Endothelial cell of umbilical vein (primary cell): ENCODE measurements at regions not wholly inside any gene's neighbourhood (a gene's known extent, or its start where the extent isn't known, plus 50 kb on each side); places are given as distances from the start of the nearest gene placed in this dataset.

ENCODE experiments used
- BruUV-seq: library from RNA; stranded (reverse); fragments of 400-500 nt; replicated peaks from 2 replicates; lab custom pipeline; 2021; lab: Mats Ljungman, UMichigan
- CTCF ChIA-PET: fragments of 300-600, 350-600 bp; sonication (Branson Sonifier 250); formaldehyde crosslinking; loops from one replicate; lab custom pipeline; 2021; ENCODE audit warnings: antibody characterized with exemption, inconsistent platforms; lab: Charles Lee
- POLR2A ChIA-PET: fragments of 300-600, 350-600 bp; sonication (Branson Sonifier 250); formaldehyde crosslinking; loops from one replicate; lab custom pipeline; 2021; ENCODE audit warnings: antibody characterized with exemption, inconsistent platforms; lab: Charles Lee
- DNase-seq: peaks from one replicate; pipeline ENCODE4 v3.0.0-alpha.2; 2011; ENCODE audit warnings: low read depth, low spot score
- FAIRE-seq: peaks from 2 replicates; lab custom pipeline; 2011; peaks lifted over from hg19 to GRCh38; lab: Jason Lieb, UNC
- H2AFZ ChIP-seq: 2 replicates; pipeline ENCODE4 v1.6.0; 2012; ENCODE audit warnings: low read depth, low read length, control low read depth, inconsistent platforms
- H3K27ac ChIP-seq: 2 replicates; pipeline ENCODE4 v1.5.1; 2011; ENCODE audit warnings: low read depth, mild to moderate bottlenecking, control low read depth, low read length, moderate library complexity; ENCODE audit not compliant: insufficient read depth
- H3K27me3 ChIP-seq, 2 experiments: 2 replicates each; pipeline versions ENCODE4 v1.6.0 to v1.6.1; 2011; ENCODE audit warnings: low read length in 2 of 2, mixed read lengths in 1 of 2; ENCODE audit not compliant: control insufficient read depth in 2 of 2, insufficient read depth in 2 of 2
- H3K36me3 ChIP-seq, 2 experiments: 2 replicates in 1 of 2; 3 replicates in 1 of 2; pipeline ENCODE4 v1.5.1; 2011; ENCODE audit warnings: low read length in 2 of 2, mild to moderate bottlenecking in 1 of 2, moderate library complexity in 1 of 2; ENCODE audit not compliant: control insufficient read depth in 2 of 2, insufficient read depth in 2 of 2; ENCODE audit errors: extremely low read depth in 1 of 2
- H3K4me1 ChIP-seq: 3 replicates; pipeline ENCODE4 v1.5.1; 2011; ENCODE audit warnings: mild to moderate bottlenecking, low read length; ENCODE audit not compliant: control insufficient read depth, insufficient read depth; ENCODE audit errors: extremely low read depth
- H3K4me2 ChIP-seq: 2 replicates; pipeline ENCODE4 v1.6.1; 2011; ENCODE audit warnings: low read length, control low read depth, mixed read lengths; ENCODE audit not compliant: insufficient read depth
- H3K4me3 ChIP-seq, 3 experiments: fragments of 200-600 bp in 1 of 3; sonication (generic), shearing (Covaris generic) in 1 of 3; replicated peaks in 1 of 3; 2 replicates each; pipeline ENCODE4 v1.5.1; 2011 to 2016; ENCODE audit warnings: control low read depth in 3 of 3, low read length in 3 of 3, mild to moderate bottlenecking in 2 of 3, inconsistent platforms in 1 of 3, low read depth in 1 of 3, moderate library complexity in 1 of 3; ENCODE audit not compliant: insufficient read depth in 1 of 3
- H3K79me2 ChIP-seq: 2 replicates; pipeline ENCODE4 v1.6.0; 2012; ENCODE audit warnings: low read length, inconsistent platforms; ENCODE audit not compliant: control insufficient read depth, insufficient read depth
- H3K9ac ChIP-seq: replicated peaks from 2 replicates; pipeline ENCODE3; 2011; ENCODE audit warnings: low read length, control low read depth; ENCODE audit not compliant: insufficient read depth; ENCODE audit errors: extremely low read depth
- H3K9me1 ChIP-seq: replicated peaks from 3 replicates; pipeline ENCODE4 v1.6.0; 2011; ENCODE audit warnings: mild to moderate bottlenecking, low read length; ENCODE audit not compliant: control insufficient read depth, insufficient read depth; ENCODE audit errors: extremely low read depth
- H3K9me3 ChIP-seq: replicated peaks from 2 replicates; pipeline ENCODE4 v1.5.1; 2012; ENCODE audit warnings: low read length, inconsistent platforms; ENCODE audit not compliant: control insufficient read depth, insufficient read depth
- H4K20me1 ChIP-seq: replicated peaks from 2 replicates; pipeline ENCODE3; 2011; ENCODE audit warnings: mild to moderate bottlenecking, low read length; ENCODE audit not compliant: control insufficient read depth, insufficient read depth; ENCODE audit errors: extremely low read depth
- EZH2 ChIP-seq: IDR thresholded peaks from 2 replicates; pipeline ENCODE4 v1.6.1; 2012; ENCODE audit warnings: borderline replicate concordance, low read depth, mild to moderate bottlenecking, moderate library complexity, low read length, inconsistent platforms; ENCODE audit not compliant: severe bottlenecking
- FOS ChIP-seq: IDR thresholded peaks from 2 replicates; pipeline ENCODE4 v1.6.1; 2011; ENCODE audit warnings: mild to moderate bottlenecking, low read length, moderate library complexity, borderline replicate concordance; ENCODE audit not compliant: insufficient read depth
- GATA2 ChIP-seq: IDR thresholded peaks from 2 replicates; pipeline ENCODE4 v1.7.0; 2011; ENCODE audit warnings: low read depth, mild to moderate bottlenecking, moderate library complexity, mixed read lengths, low read length; ENCODE audit not compliant: insufficient read length, insufficient read depth
- JUN ChIP-seq: IDR thresholded peaks from 2 replicates; pipeline ENCODE4 v1.6.1; 2011; ENCODE audit warnings: borderline replicate concordance, low read depth; ENCODE audit not compliant: insufficient read length, insufficient read depth
- MYC ChIP-seq: IDR thresholded peaks from one replicate; pipeline ENCODE4 v1.6.1; 2011; ENCODE audit warnings: mild to moderate bottlenecking, low read depth, low read length
- POLR2A ChIP-seq: IDR thresholded peaks from 2 replicates; pipeline ENCODE4 v1.6.1; 2012; ENCODE audit warnings: low read depth, mild to moderate bottlenecking, control low read depth, low read length
- POLR2AphosphoS5 ChIP-seq: IDR thresholded peaks from 2 replicates; pipeline ENCODE4 v1.6.1; 2012; ENCODE audit warnings: low read depth, mild to moderate bottlenecking, control low read depth, low read length, moderate library complexity; ENCODE audit not compliant: insufficient read depth
- dilution Hi-C: fragments of 300-500 bp; cut with MboI; formaldehyde crosslinking; loops from one replicate; pipeline ENCODE4 v1.15.0; 2019; ENCODE audit warnings: low sequenced_read_pairs; ENCODE audit not compliant: extremely low pct_ligation_motif_present
- intact Hi-C: fragments of 100-400 bp; cut with micrococcal nuclease; formaldehyde crosslinking; loops from one replicate; pipeline ENCODE4 v1.10.0; 2022
- TF ChIP-seq, protein P1 (sequence below): IDR thresholded peaks from 2 replicates; pipeline ENCODE4 v1.6.1; 2011; ENCODE audit not compliant: insufficient read depth, insufficient read length

DNA sequence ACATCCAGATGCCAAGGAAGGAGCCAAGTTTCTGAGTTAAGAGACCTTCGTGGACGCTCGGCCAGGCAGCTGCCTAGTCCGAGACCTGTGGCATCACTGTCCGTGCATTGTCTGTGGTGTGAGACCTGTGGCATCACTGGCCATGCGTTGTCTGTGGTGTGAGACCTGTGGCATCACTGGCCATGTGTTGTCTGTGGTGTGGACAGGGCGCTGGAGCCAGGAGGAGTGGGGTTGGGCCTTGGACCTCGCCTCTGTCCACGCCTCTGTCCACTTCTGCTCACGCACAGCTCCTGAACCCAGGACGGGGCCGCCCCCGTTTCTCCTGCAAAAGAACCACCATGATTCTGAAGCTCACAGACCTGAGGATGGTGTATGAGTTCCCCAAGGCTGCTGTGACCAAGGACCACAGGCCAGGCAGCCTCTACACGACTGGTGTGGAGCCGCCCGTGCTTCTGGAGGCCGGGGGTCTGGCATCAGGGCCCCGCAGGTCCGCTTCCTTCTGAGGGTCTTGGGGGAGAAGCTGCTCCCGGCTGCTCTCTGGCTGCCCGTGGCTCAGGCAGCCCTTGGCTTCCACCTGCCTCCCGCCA is 1218.3 kb downstream of the BRD1 start:
- Histone ChIP-seq H3K4me3 (no peak overlapping the region), H3K9me1 (no peaks in the 10 kb centered on the region), H4K20me1 (no peaks in the 10 kb centered on the region), H3K79me2 (no peaks in the 10 kb centered on the region), H3K9ac (no peak overlapping the region), H2AFZ (no peak overlapping the region), H3K4me2 (no peak overlapping the region), H3K27ac (no peak overlapping the region), H3K9me3 (peaks cover 13% of the 10 kb centered on the region), H3K36me3 (no peaks in the 10 kb centered on the region), H3K4me1 (no peaks in the 10 kb centered on the region), H3K27me3 (no peaks in the 10 kb centered on the region)
- intact Hi-C loops: no loop called here
- FAIRE-seq (no peak), DNase-seq (no peak)
- CTCF ChIA-PET: no interaction called here
- no peak for TF ChIP-seq POLR2A
- no peak for TF ChIP-seq POLR2AphosphoS5
- TF ChIP-seq GATA2: no peak
- TF ChIP-seq EZH2: no peak
- TF ChIP-seq JUN: no peak
- no peak for TF ChIP-seq MYC
- TF ChIP-seq, protein P1, sequence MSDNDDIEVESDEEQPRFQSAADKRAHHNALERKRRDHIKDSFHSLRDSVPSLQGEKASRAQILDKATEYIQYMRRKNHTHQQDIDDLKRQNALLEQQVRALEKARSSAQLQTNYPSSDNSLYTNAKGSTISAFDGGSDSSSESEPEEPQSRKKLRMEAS: no peak
- no peak for TF ChIP-seq FOS
- BruUV-seq: no TSS peak
- dilution Hi-C loops: no loop called here
- POLR2A ChIA-PET: no interaction called here
